ENCODE measurements at regions not wholly inside any gene's neighbourhood (a gene's known extent, or its start where the extent isn't known, plus 50 kb on each side); places are given as distances from the start of the nearest gene placed in this dataset.

- no peak for DNase-seq (ENCODE audit: extremely low read depth, low read depth)
These were observed 74.5 kb upstream of the COL24A1 start for GRCh38 chr1:86231076-86231475.

GRCh38 chr1:86229405-86229975 lies 72.9 kb upstream of the COL24A1 start:
- TF ChIP-seq CTCF (IDR thresholded peaks at IDR 0.05; ENCODE audit: low read depth, low read length), result no peak
- DNase-seq (ENCODE audit: extremely low read depth, low read depth), result no peak

More at GRCh38 chr1:86231076-86231475, 74.5 kb upstream of the COL24A1 start:
- TF ChIP-seq CTCF (IDR thresholded peaks at IDR 0.05; ENCODE audit: low read depth, low read length), result no peak

- DNase-seq (ENCODE audit: extremely low read depth, low read depth), result no peak
- no peak for TF ChIP-seq CTCF (IDR thresholded peaks at IDR 0.05; ENCODE audit: low read depth, low read length)
These were observed 72.0 kb upstream of the COL24A1 start for GRCh38 chr1:86228546-86228945.

- DNase-seq (ENCODE audit: extremely low read depth, low read depth), result no peak
- TF ChIP-seq CTCF (IDR thresholded peaks at IDR 0.05; ENCODE audit: low read depth, low read length), result no peak
These were observed 70.5 kb upstream of the COL24A1 start for GRCh38 chr1:86227026-86227425.

- TF ChIP-seq CTCF (IDR thresholded peaks at IDR 0.05; ENCODE audit: low read depth, low read length), result no peak
- no peak for DNase-seq (ENCODE audit: extremely low read depth, low read depth)
These were observed 69.6 kb upstream of the COL24A1 start for GRCh38 chr1:86226204-86226603.

GRCh38 chr1:86224651-86225310 lies 68.2 kb upstream of the COL24A1 start:
- DNase-seq (ENCODE audit: extremely low read depth, low read depth), result no peak
- TF ChIP-seq CTCF (IDR thresholded peaks at IDR 0.05; ENCODE audit: low read depth, low read length), result no peak

GRCh38 chr1:86218859-86219258 lies 62.3 kb upstream of the COL24A1 start:
- TF ChIP-seq CTCF (IDR thresholded peaks at IDR 0.05; ENCODE audit: low read depth, low read length), result no peak

More at GRCh38 chr1:86218859-86219258, 62.3 kb upstream of the COL24A1 start:
- no peak for DNase-seq (ENCODE audit: extremely low read depth, low read depth)
